ENCODE measurements at regions not wholly inside any gene's neighbourhood (a gene's known extent, or its start where the extent isn't known, plus 50 kb on each side); places are given as distances from the start of the nearest gene placed in this dataset.

GRCh38 chr9:102842423-102842822, 152.7 kb upstream of the CYLC2 start:
- TF ChIP-seq CTCF (IDR thresholded peaks at IDR 0.05) (no peak), POLR2AphosphoS5 (IDR thresholded peaks at IDR 0.05; ENCODE audit: low read depth, low read length) (no peak), SIN3A (IDR thresholded peaks at IDR 0.05; ENCODE audit: borderline replicate concordance, insufficient read depth, low read depth, low read length) (no peak)
- TF ChIP-seq, protein P1, sequence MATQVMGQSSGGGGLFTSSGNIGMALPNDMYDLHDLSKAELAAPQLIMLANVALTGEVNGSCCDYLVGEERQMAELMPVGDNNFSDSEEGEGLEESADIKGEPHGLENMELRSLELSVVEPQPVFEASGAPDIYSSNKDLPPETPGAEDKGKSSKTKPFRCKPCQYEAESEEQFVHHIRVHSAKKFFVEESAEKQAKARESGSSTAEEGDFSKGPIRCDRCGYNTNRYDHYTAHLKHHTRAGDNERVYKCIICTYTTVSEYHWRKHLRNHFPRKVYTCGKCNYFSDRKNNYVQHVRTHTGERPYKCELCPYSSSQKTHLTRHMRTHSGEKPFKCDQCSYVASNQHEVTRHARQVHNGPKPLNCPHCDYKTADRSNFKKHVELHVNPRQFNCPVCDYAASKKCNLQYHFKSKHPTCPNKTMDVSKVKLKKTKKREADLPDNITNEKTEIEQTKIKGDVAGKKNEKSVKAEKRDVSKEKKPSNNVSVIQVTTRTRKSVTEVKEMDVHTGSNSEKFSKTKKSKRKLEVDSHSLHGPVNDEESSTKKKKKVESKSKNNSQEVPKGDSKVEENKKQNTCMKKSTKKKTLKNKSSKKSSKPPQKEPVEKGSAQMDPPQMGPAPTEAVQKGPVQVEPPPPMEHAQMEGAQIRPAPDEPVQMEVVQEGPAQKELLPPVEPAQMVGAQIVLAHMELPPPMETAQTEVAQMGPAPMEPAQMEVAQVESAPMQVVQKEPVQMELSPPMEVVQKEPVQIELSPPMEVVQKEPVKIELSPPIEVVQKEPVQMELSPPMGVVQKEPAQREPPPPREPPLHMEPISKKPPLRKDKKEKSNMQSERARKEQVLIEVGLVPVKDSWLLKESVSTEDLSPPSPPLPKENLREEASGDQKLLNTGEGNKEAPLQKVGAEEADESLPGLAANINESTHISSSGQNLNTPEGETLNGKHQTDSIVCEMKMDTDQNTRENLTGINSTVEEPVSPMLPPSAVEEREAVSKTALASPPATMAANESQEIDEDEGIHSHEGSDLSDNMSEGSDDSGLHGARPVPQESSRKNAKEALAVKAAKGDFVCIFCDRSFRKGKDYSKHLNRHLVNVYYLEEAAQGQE (IDR thresholded peaks at IDR 0.05; ENCODE audit: insufficient read depth in 1 of 2, low read depth in 2 of 2, low read length in 1 of 2): no peak
